ENCODE measurements at regions not wholly inside any gene's neighbourhood (a gene's known extent, or its start where the extent isn't known, plus 50 kb on each side); places are given as distances from the start of the nearest gene placed in this dataset.
A peak's percentile ranks its signal among the peaks of the same experiment; 100 is the strongest.

DNA sequence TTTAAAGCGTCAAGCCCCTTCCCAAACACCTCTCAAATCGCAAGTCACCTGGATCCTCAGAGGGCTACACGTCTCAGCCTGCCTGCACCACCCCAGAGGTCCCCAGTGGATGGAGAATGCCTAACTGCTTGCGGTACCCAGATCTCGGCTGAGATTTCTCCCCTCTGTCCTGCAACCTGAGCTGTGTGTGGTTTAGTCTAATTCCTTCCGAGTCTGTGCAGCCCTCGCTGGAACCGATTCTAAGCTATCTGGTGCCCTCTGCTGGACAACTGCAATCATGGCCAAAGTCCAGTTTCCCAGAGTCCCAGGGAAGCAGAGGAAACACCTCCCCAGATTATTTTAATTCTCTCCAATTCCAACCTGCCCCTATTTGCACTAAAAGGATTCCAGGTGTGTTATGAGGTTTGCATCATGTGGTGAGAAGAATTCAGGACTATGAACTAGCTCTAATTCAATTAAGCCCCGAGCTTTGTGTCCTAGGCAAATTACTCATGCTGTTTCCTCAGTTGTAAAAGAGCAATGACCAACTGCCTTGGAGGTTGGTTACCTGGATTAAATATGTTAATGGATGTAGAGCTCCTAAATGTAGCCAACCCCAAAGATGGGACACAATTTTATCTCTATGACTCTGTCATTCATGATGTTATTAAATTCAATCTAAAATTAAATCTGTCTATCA, 276.1 kb upstream of the NCKAP5 start:
- TF ChIP-seq, protein P1, sequence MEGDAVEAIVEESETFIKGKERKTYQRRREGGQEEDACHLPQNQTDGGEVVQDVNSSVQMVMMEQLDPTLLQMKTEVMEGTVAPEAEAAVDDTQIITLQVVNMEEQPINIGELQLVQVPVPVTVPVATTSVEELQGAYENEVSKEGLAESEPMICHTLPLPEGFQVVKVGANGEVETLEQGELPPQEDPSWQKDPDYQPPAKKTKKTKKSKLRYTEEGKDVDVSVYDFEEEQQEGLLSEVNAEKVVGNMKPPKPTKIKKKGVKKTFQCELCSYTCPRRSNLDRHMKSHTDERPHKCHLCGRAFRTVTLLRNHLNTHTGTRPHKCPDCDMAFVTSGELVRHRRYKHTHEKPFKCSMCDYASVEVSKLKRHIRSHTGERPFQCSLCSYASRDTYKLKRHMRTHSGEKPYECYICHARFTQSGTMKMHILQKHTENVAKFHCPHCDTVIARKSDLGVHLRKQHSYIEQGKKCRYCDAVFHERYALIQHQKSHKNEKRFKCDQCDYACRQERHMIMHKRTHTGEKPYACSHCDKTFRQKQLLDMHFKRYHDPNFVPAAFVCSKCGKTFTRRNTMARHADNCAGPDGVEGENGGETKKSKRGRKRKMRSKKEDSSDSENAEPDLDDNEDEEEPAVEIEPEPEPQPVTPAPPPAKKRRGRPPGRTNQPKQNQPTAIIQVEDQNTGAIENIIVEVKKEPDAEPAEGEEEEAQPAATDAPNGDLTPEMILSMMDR (conservative IDR thresholded peaks at IDR 0.05; ENCODE audit: low read length), result peak; percentile 93
- no peak for TF ChIP-seq EZH2phosphoT487 (IDR thresholded peaks at IDR 0.05; ENCODE audit: borderline replicate concordance, low read depth, low read length)
